WTC11 (cell line): ENCODE measurements at regions not wholly inside any gene's neighbourhood (a gene's known extent, or its start where the extent isn't known, plus 50 kb on each side); places are given as distances from the start of the nearest gene placed in this dataset.

ENCODE experiments used
- ATAC-seq: fragments of 200-7000 bp; cut with Tn5 transposase; 2 replicates; pipeline ENCODE4 v1.10.0; 2021; ENCODE audit warnings: mild to moderate bottlenecking, moderate library complexity
- CTCF ChIA-PET: fragments of 300-600 bp; sonication (Branson Sonifier 250); formaldehyde crosslinking; loops from one replicate; lab custom pipeline; 2021; ENCODE audit warnings: antibody characterized with exemption; lab: Charles Lee
- POLR2A ChIA-PET: fragments of 350-600 bp; sonication (Branson Sonifier 250); formaldehyde crosslinking; loops from one replicate; lab custom pipeline; 2021; ENCODE audit warnings: antibody characterized with exemption; lab: Charles Lee
- DNase-seq: peaks from one replicate; pipeline ENCODE4 v3.0.0; 2021; ENCODE audit warnings: low spot score
- H3K27ac Mint-ChIP-seq: 2 replicates; pipeline ENCODE4 v1.8.0; 2021; ENCODE audit warnings: mixed read lengths
- H3K27me3 Mint-ChIP-seq: 2 replicates; pipeline ENCODE4 v1.8.0; 2021; ENCODE audit warnings: low read depth, mild to moderate bottlenecking, moderate library complexity, mixed read lengths
- H3K36me3 Mint-ChIP-seq: 2 replicates; pipeline ENCODE4 v1.8.0; 2021; ENCODE audit warnings: mixed read lengths
- H3K4me1 Mint-ChIP-seq: 2 replicates; pipeline ENCODE4 v1.8.0; 2022; ENCODE audit warnings: mixed read lengths
- H3K4me3 Mint-ChIP-seq: 2 replicates; pipeline ENCODE4 v1.8.0; 2021; ENCODE audit warnings: mild to moderate bottlenecking, moderate library complexity, mixed read lengths
- H3K9me3 Mint-ChIP-seq: 2 replicates; pipeline ENCODE4 v1.8.0; 2021; ENCODE audit warnings: mixed read lengths
- FOXP1 ChIP-seq: sonication (generic); formaldehyde crosslinking; IDR thresholded peaks from 2 replicates; pipeline ENCODE4 v1.8.0; 2022; ENCODE audit warnings: missing genetic modification reagents, mild to moderate bottlenecking, moderate library complexity, borderline replicate concordance
- JAZF1 ChIP-seq: fragments of 250-450 bp; sonication (Bioruptor Pico); IDR thresholded peaks from 2 replicates; pipeline ENCODE4 v1.9.0; 2021; ENCODE audit warnings: moderate library complexity, mild to moderate bottlenecking, inconsistent platforms
- KAT7 ChIP-seq: sonication (generic); formaldehyde crosslinking; IDR thresholded peaks from 2 replicates; pipeline ENCODE4 v1.8.1; 2023; ENCODE audit warnings: missing genetic modification reagents, mild to moderate bottlenecking, borderline replicate concordance
- NFE2L1 ChIP-seq: sonication (generic); formaldehyde crosslinking; IDR thresholded peaks from 2 replicates; pipeline ENCODE4 v1.8.1; 2023; ENCODE audit warnings: missing genetic modification reagents
- NR2C2 ChIP-seq: sonication (generic); formaldehyde crosslinking; IDR thresholded peaks from 2 replicates; pipeline ENCODE4 v1.8.0; 2022; ENCODE audit warnings: mild to moderate bottlenecking, missing genetic modification reagents
- PRRX2 ChIP-seq: fragments of 250-450 bp; sonication (Bioruptor Pico); IDR thresholded peaks from 2 replicates; pipeline ENCODE4 v1.8.0; 2021; ENCODE audit warnings: mild to moderate bottlenecking
- SMAD4 ChIP-seq: sonication (generic); formaldehyde crosslinking; IDR thresholded peaks from 2 replicates; pipeline ENCODE4 v1.8.0; 2022; ENCODE audit warnings: mild to moderate bottlenecking, missing genetic modification reagents
- TCF7 ChIP-seq: sonication (generic); formaldehyde crosslinking; IDR thresholded peaks from 2 replicates; pipeline ENCODE4 v1.8.0; 2022; ENCODE audit warnings: mild to moderate bottlenecking, low read depth, missing genetic modification reagents, moderate library complexity
- ZNF138 ChIP-seq: sonication (generic); formaldehyde crosslinking; conservative IDR thresholded peaks from 2 replicates; pipeline ENCODE4 v1.8.1; 2022; ENCODE audit warnings: mild to moderate bottlenecking, moderate library complexity, missing genetic modification reagents
- ZNF317 ChIP-seq: sonication (generic); formaldehyde crosslinking; IDR thresholded peaks from 2 replicates; pipeline ENCODE4 v1.8.1; 2023; ENCODE audit warnings: low read depth, mild to moderate bottlenecking, moderate library complexity, missing genetic modification reagents, borderline replicate concordance
- TF ChIP-seq, protein P1 (sequence below): fragments of 200-600 bp; IDR thresholded peaks from 2 replicates; pipeline ENCODE4 v1.8.0; 2022; ENCODE audit warnings: antibody characterized with exemption
- TF ChIP-seq, protein P2 (sequence below): fragments of 250-450 bp; sonication (Bioruptor Pico); IDR thresholded peaks from 2 replicates; pipeline ENCODE4 v2.1.2; 2022; ENCODE audit warnings: mild to moderate bottlenecking, moderate library complexity
- TF ChIP-seq, protein P3 (sequence below): sonication (generic); formaldehyde crosslinking; conservative IDR thresholded peaks from 2 replicates; pipeline ENCODE4 v1.8.1; 2023; ENCODE audit warnings: mild to moderate bottlenecking, low read depth, missing genetic modification reagents, moderate library complexity
- TF ChIP-seq, protein P4 (sequence below): sonication (generic); formaldehyde crosslinking; IDR thresholded peaks from 2 replicates; pipeline ENCODE4 v1.8.1; 2023; ENCODE audit warnings: mild to moderate bottlenecking, missing genetic modification reagents
- TF ChIP-seq, protein P5 (sequence below): fragments of 250-450 bp; sonication (Bioruptor Pico); IDR thresholded peaks from 2 replicates; pipeline ENCODE4 v1.9.0; 2021; ENCODE audit warnings: mild to moderate bottlenecking
- TF ChIP-seq, protein P6 (sequence below): sonication (generic); formaldehyde crosslinking; IDR thresholded peaks from 2 replicates; pipeline ENCODE4 v1.8.1; 2023; ENCODE audit warnings: mild to moderate bottlenecking, moderate library complexity, missing genetic modification reagents
- TF ChIP-seq, protein P7 (sequence below): fragments of 250-450 bp; sonication (Bioruptor Pico); conservative IDR thresholded peaks from 2 replicates; pipeline ENCODE4 v1.9.0; 2021; ENCODE audit warnings: mild to moderate bottlenecking
- TF ChIP-seq, protein P8 (sequence below): sonication (generic); formaldehyde crosslinking; IDR thresholded peaks from 2 replicates; pipeline ENCODE4 v1.8.0; 2022; ENCODE audit warnings: mild to moderate bottlenecking, missing genetic modification reagents

DNA sequence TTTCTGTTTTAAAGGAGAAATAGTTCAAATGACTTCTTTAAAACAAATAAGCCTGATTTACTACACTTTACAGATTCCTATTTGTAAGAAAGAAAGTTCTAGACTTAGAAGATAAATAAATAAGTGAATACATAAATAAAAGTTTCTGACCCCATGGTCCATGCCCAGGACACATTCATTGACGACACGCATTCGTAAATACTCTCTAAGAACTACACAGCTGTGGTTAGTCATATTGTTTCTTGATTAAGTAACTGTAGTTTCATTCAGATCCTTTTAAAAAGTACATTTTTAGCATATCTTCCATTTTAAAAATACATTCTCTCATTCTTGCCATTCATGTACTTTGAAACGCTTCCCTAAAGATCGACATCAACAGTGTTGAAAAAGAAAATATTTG lies 497.4 kb downstream of the SETD4 start:
- no peak overlapping the region for H3K4me3 Mint-ChIP-seq
- peaks cover 24% of the 10 kb centered on the region for H3K4me1 Mint-ChIP-seq
- ChIA-PET CTCF (no interaction called here), POLR2A (no interaction called here)
- TF ChIP-seq NR2C2 (CRISPR knock-in tag) (no peak), ZNF138 (no peak), KAT7 (CRISPR knock-in tag) (no peak), TCF7 (no peak), JAZF1 (CRISPR knock-in tag) (no peak), PRRX2 (CRISPR knock-in tag) (no peak), SMAD4 (CRISPR knock-in tag) (no peak), NFE2L1 (CRISPR knock-in tag) (no peak), FOXP1 (CRISPR knock-in tag) (no peak), ZNF317 (CRISPR knock-in tag) (no peak)
- TF ChIP-seq, protein P1, sequence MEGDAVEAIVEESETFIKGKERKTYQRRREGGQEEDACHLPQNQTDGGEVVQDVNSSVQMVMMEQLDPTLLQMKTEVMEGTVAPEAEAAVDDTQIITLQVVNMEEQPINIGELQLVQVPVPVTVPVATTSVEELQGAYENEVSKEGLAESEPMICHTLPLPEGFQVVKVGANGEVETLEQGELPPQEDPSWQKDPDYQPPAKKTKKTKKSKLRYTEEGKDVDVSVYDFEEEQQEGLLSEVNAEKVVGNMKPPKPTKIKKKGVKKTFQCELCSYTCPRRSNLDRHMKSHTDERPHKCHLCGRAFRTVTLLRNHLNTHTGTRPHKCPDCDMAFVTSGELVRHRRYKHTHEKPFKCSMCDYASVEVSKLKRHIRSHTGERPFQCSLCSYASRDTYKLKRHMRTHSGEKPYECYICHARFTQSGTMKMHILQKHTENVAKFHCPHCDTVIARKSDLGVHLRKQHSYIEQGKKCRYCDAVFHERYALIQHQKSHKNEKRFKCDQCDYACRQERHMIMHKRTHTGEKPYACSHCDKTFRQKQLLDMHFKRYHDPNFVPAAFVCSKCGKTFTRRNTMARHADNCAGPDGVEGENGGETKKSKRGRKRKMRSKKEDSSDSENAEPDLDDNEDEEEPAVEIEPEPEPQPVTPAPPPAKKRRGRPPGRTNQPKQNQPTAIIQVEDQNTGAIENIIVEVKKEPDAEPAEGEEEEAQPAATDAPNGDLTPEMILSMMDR, result no peak
- TF ChIP-seq, protein P2, sequence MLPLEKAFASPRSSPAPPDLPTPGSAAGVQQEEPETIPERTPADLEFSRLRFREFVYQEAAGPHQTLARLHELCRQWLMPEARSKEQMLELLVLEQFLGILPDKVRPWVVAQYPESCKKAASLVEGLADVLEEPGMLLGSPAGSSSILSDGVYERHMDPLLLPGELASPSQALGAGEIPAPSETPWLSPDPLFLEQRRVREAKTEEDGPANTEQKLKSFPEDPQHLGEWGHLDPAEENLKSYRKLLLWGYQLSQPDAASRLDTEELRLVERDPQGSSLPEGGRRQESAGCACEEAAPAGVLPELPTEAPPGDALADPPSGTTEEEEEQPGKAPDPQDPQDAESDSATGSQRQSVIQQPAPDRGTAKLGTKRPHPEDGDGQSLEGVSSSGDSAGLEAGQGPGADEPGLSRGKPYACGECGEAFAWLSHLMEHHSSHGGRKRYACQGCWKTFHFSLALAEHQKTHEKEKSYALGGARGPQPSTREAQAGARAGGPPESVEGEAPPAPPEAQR (CRISPR knock-in tag), result no peak
- TF ChIP-seq, protein P3, sequence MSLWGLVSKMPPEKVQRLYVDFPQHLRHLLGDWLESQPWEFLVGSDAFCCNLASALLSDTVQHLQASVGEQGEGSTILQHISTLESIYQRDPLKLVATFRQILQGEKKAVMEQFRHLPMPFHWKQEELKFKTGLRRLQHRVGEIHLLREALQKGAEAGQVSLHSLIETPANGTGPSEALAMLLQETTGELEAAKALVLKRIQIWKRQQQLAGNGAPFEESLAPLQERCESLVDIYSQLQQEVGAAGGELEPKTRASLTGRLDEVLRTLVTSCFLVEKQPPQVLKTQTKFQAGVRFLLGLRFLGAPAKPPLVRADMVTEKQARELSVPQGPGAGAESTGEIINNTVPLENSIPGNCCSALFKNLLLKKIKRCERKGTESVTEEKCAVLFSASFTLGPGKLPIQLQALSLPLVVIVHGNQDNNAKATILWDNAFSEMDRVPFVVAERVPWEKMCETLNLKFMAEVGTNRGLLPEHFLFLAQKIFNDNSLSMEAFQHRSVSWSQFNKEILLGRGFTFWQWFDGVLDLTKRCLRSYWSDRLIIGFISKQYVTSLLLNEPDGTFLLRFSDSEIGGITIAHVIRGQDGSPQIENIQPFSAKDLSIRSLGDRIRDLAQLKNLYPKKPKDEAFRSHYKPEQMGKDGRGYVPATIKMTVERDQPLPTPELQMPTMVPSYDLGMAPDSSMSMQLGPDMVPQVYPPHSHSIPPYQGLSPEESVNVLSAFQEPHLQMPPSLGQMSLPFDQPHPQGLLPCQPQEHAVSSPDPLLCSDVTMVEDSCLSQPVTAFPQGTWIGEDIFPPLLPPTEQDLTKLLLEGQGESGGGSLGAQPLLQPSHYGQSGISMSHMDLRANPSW (CRISPR knock-in tag), result no peak
- TF ChIP-seq, protein P4, sequence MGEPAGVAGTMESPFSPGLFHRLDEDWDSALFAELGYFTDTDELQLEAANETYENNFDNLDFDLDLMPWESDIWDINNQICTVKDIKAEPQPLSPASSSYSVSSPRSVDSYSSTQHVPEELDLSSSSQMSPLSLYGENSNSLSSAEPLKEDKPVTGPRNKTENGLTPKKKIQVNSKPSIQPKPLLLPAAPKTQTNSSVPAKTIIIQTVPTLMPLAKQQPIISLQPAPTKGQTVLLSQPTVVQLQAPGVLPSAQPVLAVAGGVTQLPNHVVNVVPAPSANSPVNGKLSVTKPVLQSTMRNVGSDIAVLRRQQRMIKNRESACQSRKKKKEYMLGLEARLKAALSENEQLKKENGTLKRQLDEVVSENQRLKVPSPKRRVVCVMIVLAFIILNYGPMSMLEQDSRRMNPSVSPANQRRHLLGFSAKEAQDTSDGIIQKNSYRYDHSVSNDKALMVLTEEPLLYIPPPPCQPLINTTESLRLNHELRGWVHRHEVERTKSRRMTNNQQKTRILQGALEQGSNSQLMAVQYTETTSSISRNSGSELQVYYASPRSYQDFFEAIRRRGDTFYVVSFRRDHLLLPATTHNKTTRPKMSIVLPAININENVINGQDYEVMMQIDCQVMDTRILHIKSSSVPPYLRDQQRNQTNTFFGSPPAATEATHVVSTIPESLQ, result no peak
- TF ChIP-seq, protein P5, sequence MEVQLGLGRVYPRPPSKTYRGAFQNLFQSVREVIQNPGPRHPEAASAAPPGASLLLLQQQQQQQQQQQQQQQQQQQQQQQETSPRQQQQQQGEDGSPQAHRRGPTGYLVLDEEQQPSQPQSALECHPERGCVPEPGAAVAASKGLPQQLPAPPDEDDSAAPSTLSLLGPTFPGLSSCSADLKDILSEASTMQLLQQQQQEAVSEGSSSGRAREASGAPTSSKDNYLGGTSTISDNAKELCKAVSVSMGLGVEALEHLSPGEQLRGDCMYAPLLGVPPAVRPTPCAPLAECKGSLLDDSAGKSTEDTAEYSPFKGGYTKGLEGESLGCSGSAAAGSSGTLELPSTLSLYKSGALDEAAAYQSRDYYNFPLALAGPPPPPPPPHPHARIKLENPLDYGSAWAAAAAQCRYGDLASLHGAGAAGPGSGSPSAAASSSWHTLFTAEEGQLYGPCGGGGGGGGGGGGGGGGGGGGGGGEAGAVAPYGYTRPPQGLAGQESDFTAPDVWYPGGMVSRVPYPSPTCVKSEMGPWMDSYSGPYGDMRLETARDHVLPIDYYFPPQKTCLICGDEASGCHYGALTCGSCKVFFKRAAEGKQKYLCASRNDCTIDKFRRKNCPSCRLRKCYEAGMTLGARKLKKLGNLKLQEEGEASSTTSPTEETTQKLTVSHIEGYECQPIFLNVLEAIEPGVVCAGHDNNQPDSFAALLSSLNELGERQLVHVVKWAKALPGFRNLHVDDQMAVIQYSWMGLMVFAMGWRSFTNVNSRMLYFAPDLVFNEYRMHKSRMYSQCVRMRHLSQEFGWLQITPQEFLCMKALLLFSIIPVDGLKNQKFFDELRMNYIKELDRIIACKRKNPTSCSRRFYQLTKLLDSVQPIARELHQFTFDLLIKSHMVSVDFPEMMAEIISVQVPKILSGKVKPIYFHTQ (CRISPR knock-in tag), result no peak
- TF ChIP-seq, protein P6, sequence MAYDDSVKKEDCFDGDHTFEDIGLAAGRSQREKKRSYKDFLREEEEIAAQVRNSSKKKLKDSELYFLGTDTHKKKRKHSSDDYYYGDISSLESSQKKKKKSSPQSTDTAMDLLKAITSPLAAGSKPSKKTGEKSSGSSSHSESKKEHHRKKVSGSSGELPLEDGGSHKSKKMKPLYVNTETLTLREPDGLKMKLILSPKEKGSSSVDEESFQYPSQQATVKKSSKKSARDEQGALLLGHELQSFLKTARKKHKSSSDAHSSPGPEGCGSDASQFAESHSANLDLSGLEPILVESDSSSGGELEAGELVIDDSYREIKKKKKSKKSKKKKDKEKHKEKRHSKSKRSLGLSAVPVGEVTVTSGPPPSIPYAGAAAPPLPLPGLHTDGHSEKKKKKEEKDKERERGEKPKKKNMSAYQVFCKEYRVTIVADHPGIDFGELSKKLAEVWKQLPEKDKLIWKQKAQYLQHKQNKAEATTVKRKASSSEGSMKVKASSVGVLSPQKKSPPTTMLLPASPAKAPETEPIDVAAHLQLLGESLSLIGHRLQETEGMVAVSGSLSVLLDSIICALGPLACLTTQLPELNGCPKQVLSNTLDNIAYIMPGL, result no peak
- TF ChIP-seq, protein P7, sequence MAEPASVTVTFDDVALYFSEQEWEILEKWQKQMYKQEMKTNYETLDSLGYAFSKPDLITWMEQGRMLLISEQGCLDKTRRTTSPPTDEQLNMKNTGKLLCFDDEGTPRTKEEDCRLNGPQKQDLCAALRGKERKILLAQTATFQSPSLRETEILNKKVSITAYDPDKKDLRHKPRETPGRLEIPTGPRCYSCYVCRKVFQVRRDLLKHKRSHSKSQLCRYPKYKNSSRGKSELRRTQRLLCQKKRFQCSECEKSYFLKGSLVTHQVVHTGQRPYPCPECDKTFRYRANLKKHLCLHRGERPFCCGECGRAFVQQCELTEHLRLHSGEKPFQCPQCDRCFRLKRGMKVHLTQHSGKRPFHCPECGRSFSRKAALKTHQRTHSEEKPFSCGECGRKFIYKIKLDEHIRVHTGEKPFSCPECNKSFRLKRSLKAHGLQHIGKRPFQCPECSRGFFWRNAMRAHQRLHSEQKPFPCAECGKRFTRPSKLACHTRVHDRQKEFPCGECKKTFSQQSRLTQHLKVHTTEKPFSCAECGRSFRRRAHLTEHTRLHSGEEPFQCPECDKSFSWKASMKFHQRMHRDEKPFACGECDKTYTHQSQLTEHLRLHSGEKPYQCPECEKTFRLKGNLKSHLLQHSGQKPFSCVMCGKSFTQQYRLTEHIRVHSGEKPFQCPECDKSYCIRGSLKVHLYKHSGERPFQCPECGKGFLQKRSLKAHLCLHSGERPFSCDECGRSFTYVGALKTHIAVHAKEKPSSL (CRISPR knock-in tag), result no peak
- TF ChIP-seq, protein P8, sequence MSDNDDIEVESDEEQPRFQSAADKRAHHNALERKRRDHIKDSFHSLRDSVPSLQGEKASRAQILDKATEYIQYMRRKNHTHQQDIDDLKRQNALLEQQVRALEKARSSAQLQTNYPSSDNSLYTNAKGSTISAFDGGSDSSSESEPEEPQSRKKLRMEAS, result no peak
- H3K27ac Mint-ChIP-seq, result no peak overlapping the region
- H3K9me3 Mint-ChIP-seq, result peaks cover 20% of the 10 kb centered on the region
- DNase-seq (no peak), ATAC-seq (no peak)
- H3K36me3 Mint-ChIP-seq, result peaks cover 12% of the 10 kb centered on the region
- no peaks in the 10 kb centered on the region for H3K27me3 Mint-ChIP-seq
